AG08395 (cell line): ENCODE measurements at regions not wholly inside any gene's neighbourhood (a gene's known extent, or its start where the extent isn't known, plus 50 kb on each side); places are given as distances from the start of the nearest gene placed in this dataset.

Experiments used
- DNase-seq: peaks from one replicate; pipeline ENCODE4 v3.0.0; 2012; ENCODE audit warnings: mixed read lengths, low spot score

GRCh38 chr2:147711031-147711430 is 133.8 kb upstream of the ACVR2A start:
- DNase-seq = no peak

- DNase-seq = no peak
These were observed 135.2 kb upstream of the ACVR2A start for GRCh38 chr2:147709655-147710054.

GRCh38 chr2:147703171-147703570 is 141.7 kb upstream of the ACVR2A start:
- no peak for DNase-seq

GRCh38 chr2:147698166-147698565 is 146.7 kb upstream of the ACVR2A start:
- no peak for DNase-seq

- no peak for DNase-seq
These were observed 148.4 kb upstream of the ACVR2A start for GRCh38 chr2:147696426-147696825.

- DNase-seq = no peak
These were observed 155.5 kb upstream of the ACVR2A start for GRCh38 chr2:147689220-147689909.

- no peak for DNase-seq
These were observed 156.6 kb upstream of the ACVR2A start for GRCh38 chr2:147688242-147688641.

GRCh38 chr2:147686365-147686764 is 158.5 kb upstream of the ACVR2A start:
- no peak for DNase-seq

- DNase-seq = no peak
These were observed 159.9 kb upstream of the ACVR2A start for GRCh38 chr2:147684903-147685302.

GRCh38 chr2:147683380-147683779 is 161.4 kb upstream of the ACVR2A start:
- DNase-seq = no peak

- DNase-seq = no peak
These were observed 163.7 kb upstream of the ACVR2A start for GRCh38 chr2:147681093-147681492.

- no peak for DNase-seq
These were observed 164.8 kb upstream of the ACVR2A start for GRCh38 chr2:147679955-147680531.

GRCh38 chr2:147679191-147679954 is 165.5 kb upstream of the ACVR2A start:
- no peak for DNase-seq

GRCh38 chr2:147665105-147665504 is 179.7 kb upstream of the ACVR2A start:
- peak; percentile 13 for DNase-seq

- no peak for DNase-seq
These were observed 180.9 kb upstream of the ACVR2A start for GRCh38 chr2:147663962-147664361.

- DNase-seq = no peak
These were observed 181.5 kb upstream of the ACVR2A start for GRCh38 chr2:147663153-147663961.

GRCh38 chr2:147662221-147662620 is 182.6 kb upstream of the ACVR2A start:
- DNase-seq = no peak

GRCh38 chr2:147660680-147661079 is 184.1 kb upstream of the ACVR2A start:
- no peak for DNase-seq

GRCh38 chr2:147659051-147659450 is 185.8 kb upstream of the ACVR2A start:
- no peak for DNase-seq

- no peak for DNase-seq
These were observed 187.5 kb upstream of the ACVR2A start for GRCh38 chr2:147657086-147658000.

GRCh38 chr2:147649998-147650397 is 194.8 kb upstream of the ACVR2A start:
- no peak for DNase-seq
